Mesendoderm (in vitro differentiated cells): ENCODE measurements at regions not wholly inside any gene's neighbourhood (a gene's known extent, or its start where the extent isn't known, plus 50 kb on each side); places are given as distances from the start of the nearest gene placed in this dataset.

ENCODE experiments used
- DNase-seq: peaks from one replicate; pipeline ENCODE4 v3.0.0; 2013
- H2AK5ac ChIP-seq: 2 replicates; pipeline ENCODE4 v1.6.1; 2013; ENCODE audit warnings: low read length, inconsistent platforms
- H2BK120ac ChIP-seq: 2 replicates; pipeline ENCODE4 v1.6.1; 2013; ENCODE audit warnings: low read depth, mild to moderate bottlenecking, low read length, moderate library complexity, mixed read lengths
- H2BK15ac ChIP-seq: replicated peaks from 2 replicates; pipeline ENCODE4 v1.6.1; 2013; ENCODE audit warnings: low read depth, mild to moderate bottlenecking, moderate library complexity
- H2BK5ac ChIP-seq: 2 replicates; pipeline ENCODE4 v1.6.1; 2013; ENCODE audit warnings: low read length, inconsistent platforms
- H3K18ac ChIP-seq: 2 replicates; pipeline ENCODE4 v1.6.1; 2013; ENCODE audit warnings: mild to moderate bottlenecking, low read length, mixed read lengths
- H3K23ac ChIP-seq: one replicate; pipeline ENCODE4 v1.6.1; 2013; ENCODE audit warnings: low read length
- H3K27ac ChIP-seq: 2 replicates; pipeline ENCODE4 v1.5.1; 2013; ENCODE audit warnings: low read depth, mild to moderate bottlenecking, inconsistent platforms, low read length, moderate library complexity
- H3K27me3 ChIP-seq: 2 replicates; pipeline ENCODE4 v1.6.1; 2013; ENCODE audit warnings: low read length, control low read depth, mild to moderate bottlenecking, inconsistent platforms; ENCODE audit not compliant: insufficient read depth, poor library complexity
- H3K36me3 ChIP-seq: 2 replicates; pipeline ENCODE4 v1.6.1; 2013; ENCODE audit warnings: low read length, inconsistent platforms; ENCODE audit not compliant: control insufficient read depth, insufficient read depth
- H3K4ac ChIP-seq: one replicate; pipeline ENCODE4 v1.6.1; 2013; ENCODE audit warnings: low read depth, mild to moderate bottlenecking, low read length, moderate library complexity
- H3K4me1 ChIP-seq: 2 replicates; pipeline ENCODE4 v1.6.1; 2013; ENCODE audit warnings: low read depth, low read length, inconsistent platforms; ENCODE audit not compliant: control insufficient read depth
- H3K4me2 ChIP-seq: 2 replicates; pipeline ENCODE4 v1.6.1; 2013; ENCODE audit warnings: low read length
- H3K4me3 ChIP-seq: 2 replicates; pipeline ENCODE4 v1.5.1; 2013; ENCODE audit warnings: mild to moderate bottlenecking, low read length
- H3K56ac ChIP-seq: one replicate; pipeline ENCODE4 v1.6.1; 2013; ENCODE audit warnings: low read length
- H3K79me1 ChIP-seq: 2 replicates; pipeline ENCODE4 v1.6.1; 2013; ENCODE audit warnings: low read length, inconsistent platforms
- H3K79me2 ChIP-seq: 2 replicates; pipeline ENCODE4 v1.6.1; 2013; ENCODE audit warnings: mild to moderate bottlenecking, low read length; ENCODE audit not compliant: control insufficient read depth, insufficient read depth
- H3K9ac ChIP-seq: 2 replicates; pipeline ENCODE4 v1.6.1; 2013; ENCODE audit warnings: low read length, inconsistent platforms
- H4K5ac ChIP-seq: one replicate; pipeline ENCODE4 v1.6.1; 2013; ENCODE audit warnings: low read length
- H4K8ac ChIP-seq: one replicate; pipeline ENCODE4 v1.6.1; 2013; ENCODE audit warnings: low read depth, mild to moderate bottlenecking, control low read depth, low read length, moderate library complexity
- WGBS: extraction: QIAGEN DNeasy Blood & Tissue Kit; methylation state at CpG from one replicate; pipeline ENCODE4 v1.1.7; 2013; ENCODE audit warnings: low lambda C conversion rate, missing lambda C conversion rate; ENCODE audit not compliant: insufficient coverage; ENCODE audit errors: extremely low coverage; 5-methylcytosine and 5-hydroxymethylcytosine counted together

- peak overlapping the region; percentile 28 for H3K18ac ChIP-seq
- peak overlapping the region; percentile 7 for H2BK15ac ChIP-seq
- no peaks in the 10 kb centered on the region for H3K27me3 ChIP-seq
- no peak overlapping the region for H3K27ac ChIP-seq
- H2BK5ac ChIP-seq = no peak overlapping the region
- H3K9ac ChIP-seq = no peak overlapping the region
- no peaks in the 10 kb centered on the region for H3K36me3 ChIP-seq
- H3K4me3 ChIP-seq = no peak overlapping the region
- peak overlapping the region; percentile 37 for H3K56ac ChIP-seq
- no peak overlapping the region for H3K4ac ChIP-seq
- no peaks in the 10 kb centered on the region for H3K4me1 ChIP-seq
- no CpG with 5 or more reads among the region's 2 CpGs for WGBS
- H2AK5ac ChIP-seq = no peak overlapping the region
- H4K8ac ChIP-seq = no peak overlapping the region
- H4K5ac ChIP-seq = peak overlapping the region; percentile 47
- no peak overlapping the region for H2BK120ac ChIP-seq
- H3K23ac ChIP-seq = no peak overlapping the region
- no peak overlapping the region for H3K4me2 ChIP-seq
- peak; percentile 17 for DNase-seq
- H3K79me2 ChIP-seq = no peaks in the 10 kb centered on the region
- H3K79me1 ChIP-seq = no peaks in the 10 kb centered on the region
Observed at GRCh38 chr1:163737261-163737660, 415.5 kb downstream of the NUF2 start.

DNA sequence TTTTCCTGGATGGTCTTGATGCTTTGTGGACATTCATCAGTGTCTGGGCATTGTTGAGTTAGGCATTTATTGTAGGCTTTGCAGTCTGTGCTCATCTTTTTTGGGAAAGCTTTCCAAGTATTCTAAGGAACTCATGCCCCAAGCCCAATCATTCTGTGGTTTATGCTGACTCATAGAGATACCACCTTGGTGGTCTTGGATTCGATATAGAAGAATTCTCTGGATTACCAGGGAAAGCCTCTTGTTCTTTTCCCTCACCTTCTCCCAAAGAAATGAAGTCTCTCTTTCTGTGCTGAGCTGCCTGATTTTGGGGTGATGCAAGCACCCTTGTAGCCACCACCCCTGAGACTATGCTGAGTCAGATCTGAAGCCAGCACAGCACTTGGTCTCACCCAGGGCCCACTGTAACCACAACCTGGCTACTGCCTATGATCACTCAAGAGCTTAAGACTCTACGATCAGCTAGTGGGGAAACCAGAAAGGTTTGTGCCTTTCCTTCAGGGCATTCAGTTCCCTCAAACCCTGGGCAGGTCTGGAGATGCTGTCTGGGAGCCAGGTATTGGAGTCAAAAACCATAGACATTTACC, 422.6 kb downstream of the NUF2 start:
- H3K18ac ChIP-seq = no peak overlapping the region
- no peaks in the 10 kb centered on the region for H3K79me1 ChIP-seq
- no peak overlapping the region for H4K8ac ChIP-seq
- no peaks in the 10 kb centered on the region for H3K4me1 ChIP-seq
- H2AK5ac ChIP-seq = no peak overlapping the region
- no peak overlapping the region for H3K9ac ChIP-seq
- H3K79me2 ChIP-seq = no peaks in the 10 kb centered on the region
- H3K4me3 ChIP-seq = no peak overlapping the region
- H3K23ac ChIP-seq = no peak overlapping the region
- H4K5ac ChIP-seq = no peak overlapping the region
- no CpG with 5 or more reads among the region's 2 CpGs for WGBS
- H2BK5ac ChIP-seq = no peak overlapping the region
- no peaks in the 10 kb centered on the region for H3K36me3 ChIP-seq
- H3K4me2 ChIP-seq = no peak overlapping the region
- H2BK120ac ChIP-seq = no peak overlapping the region
- no peak overlapping the region for H3K56ac ChIP-seq
- H3K27me3 ChIP-seq = no peaks in the 10 kb centered on the region
- no peak overlapping the region for H3K4ac ChIP-seq
- DNase-seq = no peak
- no peak overlapping the region for H2BK15ac ChIP-seq
- H3K27ac ChIP-seq = no peak overlapping the region

DNA sequence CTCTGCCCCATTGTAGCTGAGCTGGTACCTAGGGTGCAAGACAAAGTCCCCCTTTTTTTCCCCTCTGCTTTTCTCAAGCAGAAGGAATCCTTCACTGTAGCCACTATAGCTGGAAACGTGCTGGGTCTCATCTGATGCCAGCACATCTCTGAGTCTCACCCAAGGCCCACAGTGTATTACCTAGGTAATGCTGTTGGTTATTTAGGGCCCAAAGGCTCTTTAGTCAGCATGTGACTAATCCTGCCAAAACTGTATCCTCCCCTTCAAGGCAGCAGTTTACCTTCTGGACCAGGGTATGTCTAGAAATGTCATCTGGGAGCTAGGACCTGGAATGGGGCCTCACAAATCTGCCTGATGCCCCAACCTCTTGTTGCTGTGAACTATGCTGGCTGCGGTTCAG, 423.4 kb downstream of the NUF2 start:
- no peak overlapping the region for H2AK5ac ChIP-seq
- no peak overlapping the region for H3K56ac ChIP-seq
- no peak overlapping the region for H4K5ac ChIP-seq
- H4K8ac ChIP-seq = no peak overlapping the region
- H3K79me1 ChIP-seq = no peaks in the 10 kb centered on the region
- DNase-seq = no peak
- no peaks in the 10 kb centered on the region for H3K36me3 ChIP-seq
- no peak overlapping the region for H2BK5ac ChIP-seq
- no peak overlapping the region for H3K18ac ChIP-seq
- no CpG with 5 or more reads among the region's 2 CpGs for WGBS
- H3K27me3 ChIP-seq = no peaks in the 10 kb centered on the region
- H3K4me2 ChIP-seq = no peak overlapping the region
- no peak overlapping the region for H3K23ac ChIP-seq
- no peaks in the 10 kb centered on the region for H3K79me2 ChIP-seq
- no peak overlapping the region for H3K4me3 ChIP-seq
- no peak overlapping the region for H2BK15ac ChIP-seq
- H2BK120ac ChIP-seq = no peak overlapping the region
- H3K4ac ChIP-seq = no peak overlapping the region
- H3K4me1 ChIP-seq = no peaks in the 10 kb centered on the region
- H3K27ac ChIP-seq = no peak overlapping the region
- no peak overlapping the region for H3K9ac ChIP-seq

GRCh38 chr1:163747261-163747660, 425.5 kb downstream of the NUF2 start:
- Histone ChIP-seq H3K9ac (no peak overlapping the region), H3K79me1 (no peaks in the 10 kb centered on the region), H2BK120ac (no peak overlapping the region), H3K36me3 (no peaks in the 10 kb centered on the region), H3K4me3 (no peak overlapping the region), H4K8ac (peak overlapping the region; percentile 28), H3K4me1 (no peaks in the 10 kb centered on the region), H3K56ac (no peak overlapping the region), H3K4ac (no peak overlapping the region), H3K27ac (no peak overlapping the region), H3K4me2 (no peak overlapping the region), H3K23ac (no peak overlapping the region), H4K5ac (no peak overlapping the region), H3K79me2 (no peaks in the 10 kb centered on the region), H2BK5ac (no peak overlapping the region), H2AK5ac (no peak overlapping the region), H2BK15ac (no peak overlapping the region), H3K27me3 (no peaks in the 10 kb centered on the region), H3K18ac (peak overlapping the region; percentile 68)
- peak; percentile 77 for DNase-seq

GRCh38 chr1:163747855-163748254, 426.1 kb downstream of the NUF2 start:
- no peak overlapping the region for H2BK120ac ChIP-seq
- no peaks in the 10 kb centered on the region for H3K27me3 ChIP-seq
- no peak overlapping the region for H3K23ac ChIP-seq
- H3K79me2 ChIP-seq = no peaks in the 10 kb centered on the region
- H4K5ac ChIP-seq = no peak overlapping the region
- peak overlapping the region; percentile 51 for H3K18ac ChIP-seq
- no peak overlapping the region for H2AK5ac ChIP-seq
- H3K4me2 ChIP-seq = no peak overlapping the region
- H3K9ac ChIP-seq = no peak overlapping the region
- no peak overlapping the region for H3K27ac ChIP-seq
- H3K79me1 ChIP-seq = no peaks in the 10 kb centered on the region
- no peak overlapping the region for H4K8ac ChIP-seq
- no peaks in the 10 kb centered on the region for H3K36me3 ChIP-seq
- H3K4me3 ChIP-seq = no peak overlapping the region
- H3K56ac ChIP-seq = no peak overlapping the region
- H2BK15ac ChIP-seq = no peak overlapping the region
- H3K4me1 ChIP-seq = no peaks in the 10 kb centered on the region
- H2BK5ac ChIP-seq = no peak overlapping the region
- no CpG with 5 or more reads among the region's 1 CpG for WGBS
- peak; percentile 61 for DNase-seq
- H3K4ac ChIP-seq = no peak overlapping the region

- H2BK120ac ChIP-seq = no peak overlapping the region
- no peak overlapping the region for H4K8ac ChIP-seq
- no CpG with 5 or more reads among the region's 3 CpGs for WGBS
- no peak overlapping the region for H3K27ac ChIP-seq
- H3K56ac ChIP-seq = no peak overlapping the region
- no peak overlapping the region for H3K4me2 ChIP-seq
- H3K79me1 ChIP-seq = no peaks in the 10 kb centered on the region
- H3K4me1 ChIP-seq = no peaks in the 10 kb centered on the region
- no peak overlapping the region for H2AK5ac ChIP-seq
- H2BK15ac ChIP-seq = no peak overlapping the region
- H2BK5ac ChIP-seq = no peak overlapping the region
- H3K4me3 ChIP-seq = no peak overlapping the region
- no peak overlapping the region for H3K9ac ChIP-seq
- no peaks in the 10 kb centered on the region for H3K36me3 ChIP-seq
- H3K23ac ChIP-seq = no peak overlapping the region
- no peak overlapping the region for H3K18ac ChIP-seq
- no peak overlapping the region for H4K5ac ChIP-seq
- DNase-seq = no peak
- no peaks in the 10 kb centered on the region for H3K27me3 ChIP-seq
- H3K4ac ChIP-seq = no peak overlapping the region
- H3K79me2 ChIP-seq = no peaks in the 10 kb centered on the region
Observed at GRCh38 chr1:163758977-163759670, 437.4 kb downstream of the NUF2 start.
